Sciatic nerve (tissue), 2 donors: ENCODE measurements at regions not wholly inside any gene's neighbourhood (a gene's known extent, or its start where the extent isn't known, plus 50 kb on each side); places are given as distances from the start of the nearest gene placed in this dataset.
A peak's percentile ranks its signal among the peaks of the same experiment; 100 is the strongest.
"Not testable (repeated sequence)": the region's sequence is repeated elsewhere in the genome, so short reads cannot be mapped to it uniquely, and the experiment has no call there.

Source experiments
- ATAC-seq: fragments of 200-7000 bp; cut with Tn5 transposase; one replicate; pipeline ENCODE4 v1.9.1; 2020; ENCODE audit warnings: mild to moderate bottlenecking, moderate library complexity
- DNase-seq: peaks from one replicate; pipeline ENCODE4 v3.0.0-alpha.2; 2020; ENCODE audit warnings: low spot score
- intact Hi-C: fragments of 100-400 bp; cut with DNase I; formaldehyde crosslinking; loops from one replicate; pipeline ENCODE4 v1.14.2; 2022
- donor health status: DM: no; HTN: no; CAD: no.
- donor health status: DM: no; HTN: no; CAD: no.

GRCh38 chr1:118484893-118485292, 299.9 kb upstream of the SPAG17 start:
- DNase-seq, result no peak
- intact Hi-C loops, result no loop called here
- ATAC-seq, result no peak

- DNase-seq (no peak), ATAC-seq (no peak)
- intact Hi-C loops, result no loop called here
Observed at GRCh38 chr1:118483245-118484006, 298.4 kb upstream of the SPAG17 start.

- DNase-seq, result no peak
- ATAC-seq, result no peak
- intact Hi-C loops, result no loop called here
Observed at GRCh38 chr1:118481126-118481525, 296.1 kb upstream of the SPAG17 start.

DNA sequence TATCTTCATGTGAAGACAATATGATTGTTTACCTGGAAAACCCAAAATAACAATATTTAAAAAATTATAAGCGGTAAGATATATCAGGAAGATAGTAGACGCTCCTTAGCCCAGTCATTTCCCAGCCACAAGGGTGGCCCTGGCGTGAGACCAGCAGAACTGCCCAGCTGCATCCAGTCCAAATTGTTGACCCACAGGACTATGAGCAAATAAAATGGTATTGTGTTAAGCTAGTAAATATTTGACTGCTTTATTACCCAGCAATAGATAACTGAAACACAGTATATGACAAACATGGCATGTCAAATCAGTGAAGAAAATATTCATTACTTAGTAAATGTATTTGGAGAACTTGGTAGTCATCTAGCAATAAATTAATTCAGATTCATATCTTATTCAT, 294.3 kb upstream of the SPAG17 start:
- no peak for ATAC-seq
- DNase-seq, result no peak
- intact Hi-C loops, result no loop called here

DNA sequence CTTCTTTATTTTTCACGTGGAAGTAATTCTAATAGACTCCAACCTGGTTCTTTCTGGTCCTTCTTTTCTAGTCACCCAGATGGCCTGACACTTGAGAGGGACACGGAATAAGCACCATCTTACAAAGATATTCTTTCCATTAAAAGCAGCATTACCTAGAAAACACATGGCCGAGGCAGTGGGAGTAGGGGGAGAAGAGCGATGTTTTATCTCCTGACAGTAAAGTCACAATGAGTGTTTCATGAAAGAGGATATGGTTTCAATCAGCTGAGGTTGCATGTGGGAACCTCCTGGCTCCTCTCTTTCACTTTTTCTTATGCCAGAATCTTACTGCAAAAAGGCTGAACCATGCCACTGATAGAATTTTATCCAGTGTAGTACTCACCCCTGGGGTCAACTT, 288.8 kb upstream of the SPAG17 start:
- ATAC-seq (no peak), DNase-seq (no peak)
- intact Hi-C loops, result no loop called here

DNA sequence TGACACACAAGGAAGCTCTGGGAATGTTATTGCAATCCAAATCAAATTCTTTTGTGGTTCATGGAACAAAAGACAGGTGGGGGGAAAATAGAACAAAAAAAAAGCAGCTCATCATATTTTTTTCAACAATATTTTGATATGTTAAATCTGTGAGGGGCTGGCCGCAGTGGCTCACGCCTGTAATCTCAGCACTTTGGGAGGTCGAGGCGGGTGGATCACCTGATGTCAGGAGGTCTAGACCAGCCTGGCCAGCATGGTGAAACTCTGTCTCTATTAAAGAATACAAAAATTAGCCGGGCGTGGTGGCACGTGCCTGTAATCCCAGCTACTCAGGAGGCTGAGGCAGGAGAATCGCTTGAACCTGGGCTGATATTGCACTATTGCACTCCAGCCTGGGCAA, 279.4 kb upstream of the SPAG17 start:
- DNase-seq, ATAC-seq, intact Hi-C loops: not testable (repeated sequence)

- DNase-seq, result no peak
- intact Hi-C loops, result no loop called here
- ATAC-seq, result no peak
Observed at GRCh38 chr1:118461154-118461553, 276.1 kb upstream of the SPAG17 start.

DNA sequence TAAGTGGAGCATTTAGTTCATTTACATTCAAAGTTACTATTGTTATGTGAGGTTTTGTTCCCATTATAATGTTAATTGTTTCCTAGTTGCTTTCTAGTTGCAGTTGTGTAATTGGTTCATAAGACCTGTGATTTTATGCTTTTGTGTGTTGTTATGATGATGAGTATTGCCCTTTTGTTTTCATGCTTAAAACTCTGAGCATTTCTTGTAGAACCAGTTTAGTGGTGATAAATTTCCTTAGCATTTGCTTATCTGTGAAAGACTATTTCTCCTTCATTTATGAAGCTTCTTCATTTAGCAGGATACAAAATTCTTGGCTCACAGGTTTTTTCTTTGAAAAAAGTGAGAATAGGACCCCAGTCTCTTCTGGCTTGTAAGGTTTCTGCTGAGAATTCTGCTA, 274.8 kb upstream of the SPAG17 start:
- intact Hi-C loops, result no loop called here
- ATAC-seq (no peak), DNase-seq (no peak)

- ATAC-seq, DNase-seq, intact Hi-C loops: not testable (repeated sequence)
Observed at GRCh38 chr1:118453856-118454255, 268.8 kb upstream of the SPAG17 start.

- ATAC-seq, result no peak
- intact Hi-C loops, result no loop called here
- no peak for DNase-seq
Observed at GRCh38 chr1:118445156-118445555, 260.1 kb upstream of the SPAG17 start.

DNA sequence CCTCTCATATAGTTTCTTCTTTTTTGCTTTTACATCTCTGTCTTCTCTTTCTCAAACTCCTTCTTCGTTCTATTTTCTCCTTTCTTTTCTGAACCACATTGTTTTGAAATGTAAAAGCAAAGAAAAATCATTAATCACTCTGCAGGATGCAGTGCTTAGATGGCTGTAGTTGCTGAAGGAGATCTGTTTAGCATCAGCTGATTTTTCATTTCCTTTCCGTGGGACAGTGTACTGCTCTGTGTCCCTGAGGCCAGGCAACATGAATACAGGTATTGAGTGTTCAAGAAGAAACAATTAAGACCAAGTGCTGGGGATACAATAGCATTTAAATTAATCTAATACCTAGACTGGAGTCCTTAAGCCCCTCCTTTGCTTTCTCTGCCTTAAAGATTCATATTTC, 257.2 kb upstream of the SPAG17 start:
- ATAC-seq (no peak), DNase-seq (no peak)
- intact Hi-C loops, result no loop called here

DNA sequence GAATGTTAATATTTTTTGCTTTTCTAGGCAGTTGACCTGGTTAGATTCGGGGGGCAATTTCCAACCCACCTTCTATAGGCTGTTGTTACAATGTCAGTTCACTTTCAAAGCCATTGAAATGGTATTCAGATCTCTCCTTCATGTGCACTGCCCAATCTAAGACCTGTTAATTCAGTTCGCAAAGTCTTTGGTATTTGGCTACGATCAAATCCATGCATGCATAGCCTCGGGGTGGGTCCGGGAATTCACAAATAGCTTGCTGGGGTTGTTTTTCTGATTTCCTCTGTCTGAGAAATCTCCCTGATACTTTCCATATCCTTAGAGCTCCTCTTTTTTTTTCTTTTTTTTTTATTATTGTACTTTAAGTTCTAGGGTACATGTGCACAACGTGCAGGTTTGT, 252.6 kb upstream of the SPAG17 start:
- ATAC-seq, result no peak
- intact Hi-C loops, result no loop called here

DNA sequence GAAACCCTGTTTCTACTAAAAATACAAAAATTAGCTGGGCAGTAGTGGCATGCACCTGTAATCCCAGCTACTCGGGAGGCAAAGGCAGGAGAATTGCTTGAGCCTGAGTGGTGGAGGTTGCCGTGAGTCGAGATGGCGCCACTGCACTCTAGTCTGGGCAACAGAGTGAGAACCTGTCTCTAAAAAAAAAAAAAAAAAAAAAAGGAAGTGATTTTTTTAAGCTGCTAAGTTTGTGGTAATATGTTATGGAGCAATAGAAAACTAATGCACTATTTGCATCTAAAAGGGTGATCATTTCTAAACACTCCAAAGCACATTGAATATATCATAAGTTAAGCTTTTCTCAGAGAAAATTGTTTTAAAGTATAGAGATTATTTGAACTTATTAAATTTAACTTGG, 244.8 kb upstream of the SPAG17 start:
- intact Hi-C loops, result no loop called here
- DNase-seq (no peak), ATAC-seq (no peak)

More for the DNA sequence above, 252.6 kb upstream of the SPAG17 start:
- DNase-seq, result no peak

GRCh38 chr1:118421868-118422350, 236.9 kb upstream of the SPAG17 start:
- intact Hi-C loops, result no loop called here
- no peak for DNase-seq

GRCh38 chr1:118404024-118404423, 219.0 kb upstream of the SPAG17 start:
- ATAC-seq (no peak), DNase-seq (no peak)
- intact Hi-C loops, result no loop called here

More at GRCh38 chr1:118421868-118422350, 236.9 kb upstream of the SPAG17 start:
- no peak for ATAC-seq

GRCh38 chr1:118397496-118397859, 212.4 kb upstream of the SPAG17 start:
- ATAC-seq (no peak), DNase-seq (no peak)
- intact Hi-C loops, result no loop called here

DNA sequence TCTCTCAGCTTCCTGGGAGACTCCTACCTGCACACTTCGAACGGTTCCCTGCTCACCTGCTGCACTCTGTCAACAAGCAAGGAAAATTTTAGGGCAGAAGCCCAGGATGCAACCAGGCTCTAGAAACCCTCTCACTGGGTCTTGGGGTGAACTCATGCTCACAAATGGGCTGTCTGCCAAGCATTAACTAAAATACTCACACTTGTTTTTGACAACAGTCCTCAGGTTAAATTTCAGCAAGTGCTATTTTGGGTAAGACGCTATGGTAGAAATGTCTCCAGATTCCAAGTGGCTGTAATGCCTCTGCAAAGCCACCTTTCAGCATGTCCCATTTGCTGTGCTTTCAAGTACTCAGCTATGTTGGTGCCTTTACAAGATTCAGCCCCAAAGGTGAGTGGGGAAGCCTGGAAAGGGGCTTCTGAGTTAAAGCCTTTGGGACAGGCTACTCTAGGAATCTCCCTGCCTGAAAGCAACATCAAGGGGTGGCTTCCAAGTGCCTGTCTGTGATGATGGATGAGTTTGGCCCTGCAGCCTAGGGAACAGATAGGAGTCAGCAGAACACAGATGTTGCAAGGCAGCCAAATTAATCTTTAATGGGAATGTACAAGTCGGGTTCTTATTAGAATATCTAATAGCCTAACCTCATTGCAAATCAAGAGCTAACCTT, 211.9 kb upstream of the SPAG17 start:
- ATAC-seq (no peak), DNase-seq (no peak)
- intact Hi-C loops, result no loop called here

DNA sequence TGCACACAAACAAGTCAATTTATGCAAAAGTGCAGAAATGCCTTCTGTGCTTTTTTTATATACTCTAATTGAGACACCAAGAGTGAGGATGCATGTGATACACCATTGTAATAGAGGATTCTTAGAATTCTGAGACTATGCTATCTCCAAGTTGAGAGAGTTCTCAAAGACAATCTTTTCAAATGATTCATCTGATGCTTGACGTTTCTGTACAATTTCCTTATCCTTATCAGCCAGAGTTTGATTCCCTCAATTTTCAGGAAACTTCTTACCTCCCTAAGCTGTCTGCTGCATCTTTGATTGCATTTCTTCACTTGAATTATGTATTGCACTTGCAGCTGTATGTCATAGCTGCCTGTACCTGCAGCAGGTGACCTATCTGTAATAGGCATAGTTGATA, 211.3 kb upstream of the SPAG17 start:
- DNase-seq (no peak), ATAC-seq (no peak)
- intact Hi-C loops, result no loop called here

DNA sequence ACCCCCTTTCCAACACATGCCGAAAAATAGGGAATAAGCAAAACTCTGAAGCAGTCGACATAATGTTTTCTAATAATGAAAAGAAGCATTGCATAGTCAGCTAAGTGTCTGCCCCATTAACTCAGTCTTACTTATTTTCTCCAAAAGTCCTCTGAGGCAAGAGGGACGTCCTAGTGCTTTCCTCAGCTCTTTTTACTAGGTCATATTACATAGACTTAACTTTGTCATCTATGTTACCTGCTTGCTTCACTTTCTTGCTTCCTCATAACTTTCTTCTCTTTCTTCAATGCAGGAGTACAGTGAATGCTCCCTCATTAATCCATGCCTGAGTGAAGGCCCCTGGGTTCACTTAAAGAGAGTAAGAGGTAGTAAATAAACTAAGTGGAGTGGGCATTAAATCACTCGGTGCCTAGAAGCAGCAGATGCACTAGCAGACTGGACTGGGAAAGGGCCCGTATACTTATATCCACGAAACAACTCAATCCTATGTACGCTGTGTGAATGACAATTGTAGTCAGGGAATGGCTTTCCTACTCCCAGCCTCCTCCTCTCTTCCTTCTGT, 210.5 kb upstream of the SPAG17 start:
- ATAC-seq (peak; percentile 20), DNase-seq (no peak)
- intact Hi-C loops, result no loop called here

DNA sequence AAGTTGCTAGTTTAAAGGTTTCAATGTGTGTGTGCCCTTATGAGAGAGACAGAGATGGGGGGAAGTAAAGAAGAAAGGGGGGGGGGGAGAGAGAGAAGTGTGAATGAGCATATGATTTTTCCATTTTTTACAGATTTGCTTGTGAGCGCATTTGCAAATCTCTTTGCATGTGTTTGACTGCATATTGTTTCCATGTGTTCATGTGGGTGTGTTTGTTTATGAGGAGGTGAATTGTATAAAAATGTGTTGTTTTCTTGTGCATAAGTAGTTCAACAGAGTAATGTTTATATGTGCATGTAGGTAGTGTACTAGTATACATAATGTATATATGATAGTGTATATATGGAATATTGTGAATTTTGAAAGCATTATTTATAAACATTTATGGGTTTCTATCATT, 205.9 kb upstream of the SPAG17 start:
- ATAC-seq, result no peak
- intact Hi-C loops, result no loop called here
- DNase-seq, result no peak
